ENCODE measurements at regions not wholly inside any gene's neighbourhood (a gene's known extent, or its start where the extent isn't known, plus 50 kb on each side); places are given as distances from the start of the nearest gene placed in this dataset.

DNA sequence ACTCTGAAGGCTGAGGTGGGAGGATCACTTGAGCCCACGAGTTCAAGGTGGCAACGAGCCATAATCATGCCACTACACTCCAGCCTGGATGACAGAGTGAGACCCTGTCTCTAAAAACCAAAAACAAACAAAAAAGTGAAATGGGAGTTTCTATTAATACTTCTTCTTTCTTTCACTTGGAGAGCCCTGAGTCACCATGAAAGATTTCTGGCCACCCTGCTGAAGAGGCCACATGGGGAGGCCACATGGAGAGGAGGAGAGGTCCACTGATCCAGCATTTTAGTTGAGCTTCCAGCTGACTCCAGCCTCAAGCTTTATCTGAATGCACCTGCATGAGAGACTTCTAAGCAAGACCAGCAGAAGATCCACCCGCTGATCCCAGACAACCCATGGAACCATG, 74.2 kb upstream of the LAPTM4A start:
- Histone ChIP-seq H3K4me2 (ENCODE audit: insufficient read depth, low read length) (no peak overlapping the region), H4K20me1 (replicated peaks; ENCODE audit: control insufficient read depth, insufficient read depth, low read length) (no peaks in the 10 kb centered on the region), H3K36me3 (ENCODE audit: control insufficient read depth, insufficient read depth, low read length) (no peaks in the 10 kb centered on the region), H3K27me3 (ENCODE audit: control insufficient read depth in 2 of 2, insufficient read depth in 2 of 2, low read length in 2 of 2) (peaks cover 9 to 41% of the 10 kb centered on the region in 2 experiments), H3K79me2 (ENCODE audit: control insufficient read depth, insufficient read depth, low read length) (no peaks in the 10 kb centered on the region), H2AFZ (ENCODE audit: low read depth, low read length) (no peak overlapping the region), H3K9ac (ENCODE audit: insufficient read depth in 1 of 2, low read depth in 2 of 2, low read length in 2 of 2) (no peak overlapping the region), H3K27ac (ENCODE audit: extremely low read depth, low read depth, low read length) (no peak overlapping the region), H3K9me1 (ENCODE audit: control insufficient read depth, insufficient read depth, low read length) (no peaks in the 10 kb centered on the region), H3K4me3 (no peak overlapping the region), H3K9me3 (replicated peaks; ENCODE audit: control insufficient read depth, insufficient read depth, low read depth, low read length) (no peaks in the 10 kb centered on the region), H3K4me1 (replicated peaks in 1 of 2; ENCODE audit: control insufficient read depth in 2 of 2, insufficient read depth in 2 of 2, low read length in 2 of 2) (no peaks in the 10 kb centered on the region; a peak in 1 of 5 replicates)
- intact Hi-C loops (cut with micrococcal nuclease) (no loop called here), in situ Hi-C loops (cut with MboI) (no loop called here)
- DNase-seq (ENCODE audit: extremely low read depth in 1 of 4, low spot score in 3 of 4): no peak
- POLR2A ChIA-PET: interaction anchor here (1.0 to 1.3 kb wide), 2 partner anchors 11 to 16 kb away, joined by 3 read pairs; no protein-coding TSS in a partner anchor
- no TSS peak for BruUV-seq (replicated peaks)
- CTCF ChIA-PET (ENCODE audit: low intra/inter-chr PET ratio): no interaction called here
- WGBS (ENCODE audit: insufficient coverage, low coverage, missing lambda C conversion rate): 5% methylated on average over 3 of the region's 3 CpGs
- ATAC-seq: no peak
- FAIRE-seq: no peak
- TF ChIP-seq CREB1 (IDR thresholded peaks at IDR 0.05): no peak
- TF ChIP-seq CREB1 (CRISPR knock-in tag; IDR thresholded peaks at IDR 0.05): no peak
- no peak for TF ChIP-seq ILF3 (IDR thresholded peaks at IDR 0.05; ENCODE audit: borderline replicate concordance)
- no peak for TF ChIP-seq SMAD1 (IDR thresholded peaks at IDR 0.05; ENCODE audit: low read depth, low read length, partially characterized antibody)
- no peak for TF ChIP-seq FOXM1 (IDR thresholded peaks at IDR 0.05; ENCODE audit: low read depth)
- TF ChIP-seq FOXM1 (CRISPR knock-in tag; IDR thresholded peaks at IDR 0.05; ENCODE audit: low read depth): no peak
- TF ChIP-seq, protein P1, sequence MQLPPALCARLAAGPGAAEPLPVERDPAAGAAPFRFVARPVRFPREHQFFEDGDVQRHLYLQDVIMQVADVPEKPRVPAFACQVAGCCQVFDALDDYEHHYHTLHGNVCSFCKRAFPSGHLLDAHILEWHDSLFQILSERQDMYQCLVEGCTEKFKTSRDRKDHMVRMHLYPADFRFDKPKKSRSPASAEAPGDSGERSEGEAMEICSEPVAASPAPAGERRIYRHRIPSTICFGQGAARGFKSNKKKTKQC (CRISPR knock-in tag; IDR thresholded peaks at IDR 0.05): no peak
- TF ChIP-seq, protein P2, sequence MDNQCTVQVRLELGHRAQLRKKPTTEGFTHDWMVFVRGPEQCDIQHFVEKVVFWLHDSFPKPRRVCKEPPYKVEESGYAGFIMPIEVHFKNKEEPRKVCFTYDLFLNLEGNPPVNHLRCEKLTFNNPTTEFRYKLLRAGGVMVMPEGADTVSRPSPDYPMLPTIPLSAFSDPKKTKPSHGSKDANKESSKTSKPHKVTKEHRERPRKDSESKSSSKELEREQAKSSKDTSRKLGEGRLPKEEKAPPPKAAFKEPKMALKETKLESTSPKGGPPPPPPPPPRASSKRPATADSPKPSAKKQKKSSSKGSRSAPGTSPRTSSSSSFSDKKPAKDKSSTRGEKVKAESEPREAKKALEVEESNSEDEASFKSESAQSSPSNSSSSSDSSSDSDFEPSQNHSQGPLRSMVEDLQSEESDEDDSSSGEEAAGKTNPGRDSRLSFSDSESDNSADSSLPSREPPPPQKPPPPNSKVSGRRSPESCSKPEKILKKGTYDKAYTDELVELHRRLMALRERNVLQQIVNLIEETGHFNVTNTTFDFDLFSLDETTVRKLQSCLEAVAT (IDR thresholded peaks at IDR 0.05): no peak
- no peak for TF ChIP-seq ELF4 (CRISPR knock-in tag; IDR thresholded peaks at IDR 0.05)
- TF ChIP-seq, protein P3, sequence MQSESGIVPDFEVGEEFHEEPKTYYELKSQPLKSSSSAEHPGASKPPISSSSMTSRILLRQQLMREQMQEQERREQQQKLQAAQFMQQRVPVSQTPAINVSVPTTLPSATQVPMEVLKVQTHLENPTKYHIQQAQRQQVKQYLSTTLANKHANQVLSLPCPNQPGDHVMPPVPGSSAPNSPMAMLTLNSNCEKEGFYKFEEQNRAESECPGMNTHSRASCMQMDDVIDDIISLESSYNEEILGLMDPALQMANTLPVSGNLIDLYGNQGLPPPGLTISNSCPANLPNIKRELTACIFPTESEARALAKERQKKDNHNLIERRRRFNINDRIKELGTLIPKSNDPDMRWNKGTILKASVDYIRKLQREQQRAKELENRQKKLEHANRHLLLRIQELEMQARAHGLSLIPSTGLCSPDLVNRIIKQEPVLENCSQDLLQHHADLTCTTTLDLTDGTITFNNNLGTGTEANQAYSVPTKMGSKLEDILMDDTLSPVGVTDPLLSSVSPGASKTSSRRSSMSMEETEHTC (IDR thresholded peaks at IDR 0.05): no peak
- TF ChIP-seq BDP1 (IDR thresholded peaks at IDR 0.05; ENCODE audit: insufficient read depth, insufficient read length): no peak
- TF ChIP-seq NFIX (CRISPR knock-in tag; IDR thresholded peaks at IDR 0.05; ENCODE audit: low read depth): no peak
- TF ChIP-seq, protein P4, sequence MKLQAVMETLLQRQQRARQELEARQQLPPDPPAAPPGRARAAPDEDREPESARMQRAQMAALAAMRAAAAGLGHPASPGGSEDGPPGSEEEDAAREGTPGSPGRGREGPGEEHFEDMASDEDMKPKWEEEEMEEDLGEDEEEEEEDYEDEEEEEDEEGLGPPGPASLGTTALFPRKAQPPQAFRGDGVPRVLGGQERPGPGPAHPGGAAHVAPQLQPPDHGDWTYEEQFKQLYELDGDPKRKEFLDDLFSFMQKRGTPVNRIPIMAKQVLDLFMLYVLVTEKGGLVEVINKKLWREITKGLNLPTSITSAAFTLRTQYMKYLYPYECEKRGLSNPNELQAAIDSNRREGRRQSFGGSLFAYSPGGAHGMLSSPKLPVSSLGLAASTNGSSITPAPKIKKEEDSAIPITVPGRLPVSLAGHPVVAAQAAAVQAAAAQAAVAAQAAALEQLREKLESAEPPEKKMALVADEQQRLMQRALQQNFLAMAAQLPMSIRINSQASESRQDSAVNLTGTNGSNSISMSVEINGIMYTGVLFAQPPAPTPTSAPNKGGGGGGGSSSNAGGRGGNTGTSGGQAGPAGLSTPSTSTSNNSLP (IDR thresholded peaks at IDR 0.05; ENCODE audit: borderline replicate concordance, low read depth, low read length): no peak

All from K562 (cell line).